SK-N-SH (cell line): ENCODE measurements at regions not wholly inside any gene's neighbourhood (a gene's known extent, or its start where the extent isn't known, plus 50 kb on each side); places are given as distances from the start of the nearest gene placed in this dataset.

ENCODE experiments used
- CTCF ChIP-seq: fragments of 200-600 bp; sonication (generic); IDR thresholded peaks from 2 replicates; pipeline ENCODE4 v1.6.1; 2017; ENCODE audit warnings: antibody characterized with exemption, mild to moderate bottlenecking, moderate library complexity
- EP300 ChIP-seq, 2 experiments: IDR thresholded peaks; 2 replicates each; pipeline versions ENCODE4 v1.4.0 to v1.6.1; 2012; ENCODE audit warnings: borderline replicate concordance in 1 of 2, low read depth in 1 of 2, low read length in 1 of 2
- GATA2 ChIP-seq: sonication (generic); formaldehyde crosslinking; IDR thresholded peaks from 2 replicates; pipeline ENCODE4 v1.5.0; 2020; ENCODE audit warnings: mild to moderate bottlenecking, missing genetic modification reagents
- POLR2AphosphoS5 ChIP-seq: IDR thresholded peaks from 2 replicates; pipeline ENCODE4 v1.6.1; 2012; ENCODE audit warnings: low read depth, low read length
- RAD21 ChIP-seq: IDR thresholded peaks from 2 replicates; pipeline ENCODE4 v1.6.1; 2012; ENCODE audit warnings: mild to moderate bottlenecking, low read length
- REST ChIP-seq: IDR thresholded peaks from 2 replicates; pipeline ENCODE4 v1.6.1; 2012; ENCODE audit warnings: mild to moderate bottlenecking, low read depth, low read length, moderate library complexity
- RFX5 ChIP-seq: IDR thresholded peaks from 2 replicates; pipeline ENCODE4 v1.6.1; 2012; ENCODE audit warnings: mild to moderate bottlenecking, improper control_type of control experiment, low read length
- RXRA ChIP-seq: IDR thresholded peaks from 2 replicates; pipeline ENCODE4 v1.4.0; 2012; ENCODE audit warnings: low read depth, mild to moderate bottlenecking, borderline replicate concordance
- TAF1 ChIP-seq: IDR thresholded peaks from 2 replicates; pipeline ENCODE4 v1.6.1; 2012; ENCODE audit warnings: low read depth, mild to moderate bottlenecking, low read length, moderate library complexity, borderline replicate concordance
- YY1 ChIP-seq: IDR thresholded peaks from 2 replicates; pipeline ENCODE4 v1.4.0; 2012; ENCODE audit warnings: low read depth, mild to moderate bottlenecking
- TF ChIP-seq, protein P1 (sequence below): IDR thresholded peaks from 2 replicates; pipeline ENCODE4; 2012

GRCh38 chr5:79878721-79879336 is 112.2 kb downstream of the MTX3 start:
- TF ChIP-seq CTCF (peak; percentile 50), POLR2AphosphoS5 (no peak), EP300 (IDR thresholded peaks at IDR 0.05; ENCODE audit: borderline replicate concordance in 1 of 2, low read depth in 1 of 2, low read length in 1 of 2) (no peak), RAD21 (no peak), GATA2 (CRISPR knock-in tag) (no peak), YY1 (no peak), REST (no peak), RXRA (no peak), TAF1 (no peak), RFX5 (no peak)
- TF ChIP-seq, protein P1, sequence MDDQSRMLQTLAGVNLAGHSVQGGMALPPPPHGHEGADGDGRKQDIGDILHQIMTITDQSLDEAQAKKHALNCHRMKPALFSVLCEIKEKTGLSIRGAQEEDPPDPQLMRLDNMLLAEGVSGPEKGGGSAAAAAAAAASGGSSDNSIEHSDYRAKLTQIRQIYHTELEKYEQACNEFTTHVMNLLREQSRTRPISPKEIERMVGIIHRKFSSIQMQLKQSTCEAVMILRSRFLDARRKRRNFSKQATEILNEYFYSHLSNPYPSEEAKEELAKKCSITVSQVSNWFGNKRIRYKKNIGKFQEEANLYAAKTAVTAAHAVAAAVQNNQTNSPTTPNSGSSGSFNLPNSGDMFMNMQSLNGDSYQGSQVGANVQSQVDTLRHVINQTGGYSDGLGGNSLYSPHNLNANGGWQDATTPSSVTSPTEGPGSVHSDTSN: no peak
